GM19455 (cell line): ENCODE measurements at regions not wholly inside any gene's neighbourhood (a gene's known extent, or its start where the extent isn't known, plus 50 kb on each side); places are given as distances from the start of the nearest gene placed in this dataset.
"Not testable (repeated sequence)": the region's sequence is repeated elsewhere in the genome, so short reads cannot be mapped to it uniquely, and the experiment has no call there.

ENCODE experiments used
- ATAC-seq: cut with Tn5 transposase; IDR thresholded peaks from one replicate; pipeline ENCODE4 v1.9.1; 2021; ENCODE audit not compliant: unreplicated experiment

DNA sequence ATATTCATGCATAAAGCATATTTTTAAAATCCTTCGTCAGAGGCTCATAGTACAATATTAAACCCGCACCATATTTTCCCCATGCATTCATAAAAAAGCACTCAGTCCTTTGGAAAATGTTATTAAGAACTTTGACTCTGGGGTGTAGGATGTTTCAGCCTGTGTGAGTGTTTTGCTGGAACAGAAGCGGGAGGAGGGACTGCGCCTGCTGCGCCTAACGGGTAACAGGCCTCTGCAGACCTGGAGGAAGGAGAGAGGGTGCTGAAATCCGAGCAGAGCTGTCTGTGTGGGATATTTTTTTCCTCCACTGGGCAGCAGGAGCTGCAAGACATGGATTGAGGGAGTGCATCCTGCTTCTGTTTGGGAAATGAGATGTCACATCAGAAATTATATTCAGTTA lies 483.0 kb downstream of the BRD1 start:
- ATAC-seq = no peak

DNA sequence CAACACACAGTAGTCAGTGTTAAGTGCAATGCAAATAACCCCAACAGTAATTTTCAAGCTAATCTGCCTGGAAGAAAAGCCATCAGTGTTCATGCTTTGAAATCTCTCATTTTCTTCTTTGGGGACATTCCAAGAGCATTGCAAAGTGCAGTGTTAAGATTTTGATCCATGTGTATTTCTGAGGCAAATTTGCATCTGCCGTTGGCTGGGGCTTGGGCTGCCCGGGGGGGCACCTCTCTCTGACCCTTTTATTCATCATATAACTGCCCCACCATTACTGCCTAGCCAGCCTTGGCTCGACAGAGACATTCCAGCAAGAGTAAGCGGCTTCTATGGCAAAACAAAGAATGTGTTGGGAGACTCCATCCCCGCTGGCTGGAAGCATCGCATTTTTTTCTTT lies 483.5 kb downstream of the BRD1 start:
- ATAC-seq = no peak

DNA sequence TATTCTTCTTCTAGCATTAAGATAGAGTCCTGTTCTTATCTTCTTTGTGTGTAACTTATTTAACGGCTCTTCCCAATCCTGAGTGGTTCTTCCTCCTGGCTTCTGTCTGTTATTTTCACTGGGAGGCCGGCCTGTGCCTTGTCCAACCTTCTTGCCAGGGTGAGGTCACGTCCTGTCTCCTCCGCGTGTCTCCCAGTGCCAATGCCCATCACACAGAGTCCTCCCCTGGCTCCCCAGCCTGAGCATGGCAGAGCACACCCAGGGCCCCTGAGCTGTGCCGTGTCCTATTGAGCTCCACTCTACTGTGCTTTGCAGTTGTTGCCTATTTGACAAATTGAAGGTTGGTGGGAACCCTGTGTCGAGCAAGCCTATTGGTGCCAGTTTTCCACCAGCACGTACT lies 487.3 kb downstream of the BRD1 start:
- ATAC-seq = no peak

DNA sequence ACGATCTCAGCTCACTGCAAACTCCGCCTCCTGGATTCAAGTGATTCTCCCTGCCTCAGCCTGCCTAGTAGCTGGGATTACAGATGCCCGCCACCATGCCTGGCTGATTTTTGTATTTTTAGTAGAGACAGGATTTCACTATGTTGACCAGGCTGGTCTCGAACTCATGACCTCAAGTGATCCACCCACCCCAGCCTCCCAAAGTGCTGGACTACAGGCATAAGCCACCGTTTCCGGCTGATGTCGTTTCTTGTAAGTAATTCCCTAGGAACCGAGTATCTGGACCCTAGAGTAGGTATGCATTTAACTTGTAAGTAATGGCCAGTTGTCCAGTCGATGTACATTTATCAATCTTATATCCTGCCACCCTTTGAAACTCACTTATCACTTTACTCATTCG lies 491.2 kb downstream of the BRD1 start:
- not testable (repeated sequence) for ATAC-seq

DNA sequence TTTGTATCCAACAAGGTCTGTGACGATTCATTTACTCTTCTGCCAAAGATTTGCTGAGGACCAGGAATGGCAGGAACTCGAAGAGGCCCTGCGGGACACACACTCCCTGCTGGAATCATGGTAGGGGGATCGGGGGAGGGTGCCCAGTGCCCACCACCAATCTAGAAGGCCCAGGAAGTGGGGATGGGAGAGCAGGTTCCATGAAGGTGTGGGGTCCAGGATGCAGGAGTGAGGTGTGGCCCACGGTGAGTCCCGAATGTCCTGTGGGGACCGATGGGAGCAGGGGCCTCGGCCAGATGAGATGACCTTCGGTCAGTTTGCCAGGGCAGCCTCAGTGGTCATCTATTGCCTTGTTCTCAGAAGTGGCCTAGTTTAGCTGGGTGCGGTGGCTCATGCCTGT lies 492.7 kb downstream of the BRD1 start:
- no peak for ATAC-seq

DNA sequence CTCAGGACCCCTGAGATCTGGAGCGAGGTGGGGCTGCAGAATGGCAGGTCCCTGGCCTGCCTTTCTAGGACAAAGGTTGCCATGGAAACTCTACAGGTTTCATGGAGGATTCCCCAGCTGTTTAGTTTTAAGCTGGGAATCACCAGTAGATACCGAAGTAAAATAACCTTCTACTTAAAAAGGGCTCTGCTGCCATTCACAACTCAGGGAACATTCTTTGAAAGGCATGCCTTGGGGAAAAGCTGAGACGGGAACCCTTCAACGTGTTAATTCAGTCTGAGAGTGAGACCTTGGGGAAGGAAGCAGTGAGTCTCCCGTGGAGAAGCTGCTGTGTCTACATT lies 493.3 kb downstream of the BRD1 start:
- no peak for ATAC-seq

DNA sequence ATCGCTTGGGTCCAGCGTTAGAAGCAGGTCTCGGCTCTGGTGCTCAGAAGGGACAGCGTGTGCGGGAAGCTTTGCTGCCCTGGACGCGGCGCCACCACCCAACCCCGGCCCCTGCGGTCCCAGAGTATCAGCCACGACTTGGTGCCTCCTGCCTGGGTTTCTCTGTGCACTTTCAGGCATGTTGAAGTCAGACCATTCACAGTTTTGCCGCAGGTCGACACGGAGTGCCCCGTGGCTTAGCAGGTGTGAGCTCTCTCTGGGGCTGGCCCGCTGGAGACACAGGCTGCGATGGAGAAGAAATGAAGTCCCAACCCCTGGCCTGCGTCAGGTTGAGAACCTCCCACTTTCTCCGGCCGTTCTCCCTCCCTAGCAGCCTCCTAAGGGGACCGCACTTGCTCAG lies 494.5 kb downstream of the BRD1 start:
- no peak for ATAC-seq

DNA sequence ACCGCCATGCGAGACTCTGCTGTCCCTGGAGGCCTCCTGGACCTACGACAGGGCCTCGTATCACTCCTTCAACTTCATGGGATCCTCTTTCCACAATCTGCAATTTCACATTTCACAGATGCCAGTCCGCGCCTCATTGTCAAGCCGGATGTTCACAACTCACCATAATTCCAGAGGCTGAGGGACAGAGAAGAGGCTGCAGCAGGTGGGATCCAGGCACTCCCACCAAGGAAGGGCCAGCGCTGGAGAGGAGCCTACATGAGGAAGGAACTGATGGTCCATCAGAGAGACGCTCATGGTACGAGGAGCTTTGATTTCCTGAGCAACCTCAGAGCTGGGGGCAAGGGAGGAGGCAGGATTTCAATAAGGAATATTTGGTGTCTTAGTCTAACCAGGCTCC lies 495.0 kb downstream of the BRD1 start:
- ATAC-seq = no peak

DNA sequence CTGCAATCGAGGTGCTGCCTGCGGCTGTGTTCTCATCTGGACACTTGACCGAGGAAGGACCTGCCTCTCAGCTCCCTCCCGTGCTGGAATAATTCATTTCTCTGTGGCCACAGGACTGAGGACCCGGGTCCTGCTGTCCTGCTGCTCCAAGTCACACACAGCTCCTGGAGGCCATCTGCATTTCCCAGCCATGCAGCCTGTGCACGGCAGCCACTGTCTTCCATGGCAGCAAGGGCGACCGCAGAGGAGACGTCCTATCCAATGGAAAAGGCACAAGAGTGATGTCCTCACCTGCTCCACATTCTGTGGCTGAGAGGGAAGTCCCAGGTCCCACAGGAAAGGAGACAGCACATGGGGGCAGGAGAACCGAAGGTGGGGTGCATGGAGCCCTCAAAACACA lies 495.8 kb downstream of the BRD1 start:
- no peak for ATAC-seq

DNA sequence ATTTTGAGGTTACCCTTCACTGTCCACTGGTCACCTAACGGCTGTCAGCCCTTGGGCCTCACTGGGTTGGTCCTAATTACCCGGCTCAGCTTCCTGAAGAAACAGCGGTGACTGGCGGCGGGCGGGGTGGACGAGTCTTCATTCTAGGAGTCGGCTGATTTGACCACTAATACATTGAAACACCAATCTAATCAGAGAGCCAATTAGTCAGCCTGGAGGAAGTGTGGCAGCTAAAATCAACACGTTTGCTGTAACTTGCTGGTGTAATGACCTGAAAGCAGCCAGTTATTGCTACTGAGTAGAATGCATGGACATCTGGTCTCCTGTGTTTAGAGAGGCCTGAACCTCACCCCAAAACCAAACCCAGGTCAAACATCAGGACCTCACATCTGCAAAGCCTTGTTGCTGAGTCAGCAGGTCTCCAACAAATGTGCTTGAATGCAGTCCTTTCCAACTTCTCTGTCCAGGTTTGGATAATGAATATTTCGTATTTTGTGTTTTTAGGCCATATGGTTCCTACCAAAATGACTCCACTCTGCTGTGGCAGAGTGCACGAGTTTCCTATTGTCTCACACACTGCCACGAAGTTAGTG lies 496.4 kb downstream of the BRD1 start:
- no peak for ATAC-seq

DNA sequence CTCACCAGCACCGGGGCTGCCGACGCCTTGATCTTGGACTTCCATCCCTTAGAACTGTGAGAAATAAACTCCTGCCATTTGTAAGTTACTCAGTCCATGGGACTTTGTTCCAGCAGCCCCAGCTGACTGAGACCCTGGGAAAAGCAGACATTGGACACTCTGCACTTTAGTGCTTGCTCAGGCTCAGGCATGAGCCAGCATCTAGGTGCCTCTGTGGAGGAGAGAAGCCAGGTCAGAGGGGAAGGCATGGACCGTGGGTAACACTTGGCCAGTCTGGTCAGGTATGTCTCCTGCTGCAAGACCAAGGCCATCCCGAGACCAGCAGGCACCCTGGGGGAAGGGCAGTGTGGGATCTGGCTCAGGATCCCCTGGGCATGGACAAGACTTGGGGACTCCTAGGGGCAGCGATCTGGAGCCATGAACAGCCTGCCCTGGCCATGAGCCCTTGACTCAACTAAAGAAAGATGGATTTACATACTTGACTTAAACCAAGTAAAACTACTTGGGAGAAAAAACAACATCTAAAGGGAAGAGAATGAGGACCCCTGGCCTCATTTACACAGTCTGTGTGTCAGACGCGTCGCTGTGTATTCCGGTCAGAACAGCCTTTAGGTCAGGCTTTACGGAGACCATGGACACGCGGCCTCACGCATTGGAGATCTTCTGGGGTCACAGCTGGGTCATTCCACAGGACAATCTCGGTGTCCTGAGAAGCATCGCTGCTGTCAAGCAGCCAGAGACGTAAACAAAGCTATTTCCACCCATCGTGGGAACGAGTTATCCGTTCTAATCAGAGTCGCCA lies 497.1 kb downstream of the BRD1 start:
- ATAC-seq = no peak

DNA sequence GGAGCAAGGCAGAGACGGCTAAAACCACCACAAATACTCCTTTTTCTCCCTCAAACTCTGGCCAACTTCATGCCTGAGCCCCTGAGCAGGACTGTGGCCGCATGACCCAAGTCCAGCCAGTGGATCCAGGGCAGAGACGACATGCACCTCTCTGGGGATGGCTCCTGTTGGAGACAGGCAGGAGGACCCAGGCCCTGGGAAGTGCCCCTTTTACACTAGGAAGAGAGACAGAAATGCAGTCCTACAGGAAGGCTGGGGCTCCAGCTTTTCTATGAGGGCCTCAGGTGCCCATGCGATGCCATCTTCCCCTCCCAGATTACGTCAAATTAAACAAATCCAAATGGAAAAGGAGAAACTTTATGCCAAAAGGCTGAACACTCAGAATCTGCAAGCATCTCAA lies 498.0 kb downstream of the BRD1 start:
- ATAC-seq = no peak

DNA sequence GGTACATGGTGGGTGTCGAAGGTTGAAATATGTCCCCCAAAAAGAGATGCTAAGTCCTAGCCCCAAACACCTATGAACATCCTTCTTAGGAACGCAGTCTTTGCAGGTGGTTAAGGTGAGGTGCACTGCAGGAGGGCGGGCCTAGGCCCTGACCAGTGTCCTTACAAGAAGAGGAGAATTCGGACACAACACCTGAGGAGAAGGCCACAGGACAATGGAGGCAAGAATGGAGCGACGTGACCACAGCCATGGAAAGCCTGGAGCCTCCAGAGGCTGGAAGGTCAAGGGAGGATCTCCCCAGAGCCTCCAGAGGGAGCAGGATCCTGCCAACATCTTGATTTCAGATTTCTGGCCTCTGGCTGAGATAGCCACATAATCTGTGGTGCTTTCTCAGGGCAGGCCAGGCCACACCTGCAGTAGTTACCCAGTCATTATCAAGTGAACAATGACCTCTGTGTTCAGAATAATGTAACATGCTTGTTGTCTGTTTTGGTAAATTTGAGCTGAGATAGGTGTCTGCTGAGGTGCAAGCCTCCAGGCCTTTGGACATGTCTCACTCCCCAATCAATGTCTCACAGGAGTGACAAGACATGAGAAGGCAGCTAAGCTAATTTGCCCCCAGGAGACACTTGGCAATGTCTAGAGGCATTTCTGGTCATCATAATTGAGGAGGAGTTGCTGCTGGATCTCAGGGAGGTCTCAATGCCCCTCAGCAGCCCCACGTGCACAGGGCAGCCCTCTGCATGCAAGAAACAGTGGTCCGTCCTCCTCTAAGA lies 498.9 kb downstream of the BRD1 start:
- ATAC-seq = no peak

DNA sequence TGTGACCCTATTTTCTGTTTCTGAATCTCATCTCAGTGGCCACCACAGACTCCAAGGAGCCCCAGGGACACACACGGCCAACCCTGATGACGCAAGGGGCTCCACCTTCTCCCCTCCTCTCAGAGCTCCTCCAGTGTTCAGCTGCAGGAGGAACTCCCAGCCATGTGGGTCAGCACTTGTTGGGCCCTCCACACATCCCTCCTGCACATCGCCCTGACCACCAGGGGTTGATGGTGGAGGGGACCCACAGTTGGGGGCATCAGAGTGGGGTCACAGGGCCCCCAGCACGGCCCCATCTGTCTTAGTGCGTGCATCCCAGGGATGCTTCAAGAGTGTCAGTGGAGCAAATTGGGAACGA lies 499.6 kb downstream of the BRD1 start:
- ATAC-seq = no peak

DNA sequence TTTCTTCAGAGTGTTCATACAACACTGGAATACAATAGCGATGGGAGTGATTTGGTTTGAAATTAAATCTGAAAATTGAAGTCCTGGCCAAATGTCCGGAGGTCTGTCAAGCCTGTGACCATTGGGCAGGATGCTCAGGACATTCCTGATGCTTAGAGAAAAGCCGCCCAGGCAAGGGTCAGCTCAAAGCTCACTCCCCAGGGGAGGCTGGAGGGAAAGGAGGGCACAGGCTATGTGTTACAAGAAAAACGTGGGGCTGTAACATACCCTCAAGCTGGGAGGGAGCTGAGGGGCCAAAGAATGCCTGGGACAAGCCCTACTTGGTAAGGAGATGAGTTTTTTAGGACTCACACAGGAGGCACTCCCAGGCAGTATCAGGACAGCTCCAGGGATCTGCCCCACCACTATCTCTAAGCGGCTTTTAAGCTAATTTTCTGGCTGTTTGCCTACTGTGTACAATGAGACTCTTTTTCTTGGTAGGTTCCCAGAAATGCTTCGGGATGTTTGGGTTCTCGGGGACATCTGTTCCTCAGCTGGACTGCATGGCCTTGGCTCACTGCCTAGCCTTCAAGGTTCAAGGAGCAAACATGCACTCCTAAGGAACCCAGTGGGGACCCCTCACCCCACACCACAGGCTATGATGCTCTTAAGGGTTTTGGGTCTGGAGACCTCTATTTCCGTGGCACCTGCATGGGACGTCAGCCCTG lies 500.1 kb downstream of the BRD1 start:
- ATAC-seq = no peak

DNA sequence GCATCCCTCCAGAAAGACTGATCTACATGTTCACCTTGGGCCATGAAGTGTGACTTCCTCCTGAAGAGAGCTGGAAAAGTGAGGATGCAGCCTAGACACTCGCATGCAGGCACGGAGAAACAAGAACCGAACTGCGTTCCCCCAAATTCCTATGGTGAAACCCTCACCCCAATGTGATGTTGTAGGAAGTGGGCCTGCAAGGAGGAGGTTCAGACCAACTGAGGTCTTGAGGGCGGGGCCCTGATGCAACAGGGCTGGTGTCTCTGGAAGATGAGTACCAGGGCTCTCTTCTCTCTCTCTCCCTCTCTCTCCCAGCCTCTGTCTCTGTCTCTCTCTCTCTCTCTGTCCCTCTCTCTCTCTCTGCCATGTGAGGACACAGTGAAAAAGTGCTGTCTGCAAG lies 501.1 kb downstream of the BRD1 start:
- no peak for ATAC-seq

DNA sequence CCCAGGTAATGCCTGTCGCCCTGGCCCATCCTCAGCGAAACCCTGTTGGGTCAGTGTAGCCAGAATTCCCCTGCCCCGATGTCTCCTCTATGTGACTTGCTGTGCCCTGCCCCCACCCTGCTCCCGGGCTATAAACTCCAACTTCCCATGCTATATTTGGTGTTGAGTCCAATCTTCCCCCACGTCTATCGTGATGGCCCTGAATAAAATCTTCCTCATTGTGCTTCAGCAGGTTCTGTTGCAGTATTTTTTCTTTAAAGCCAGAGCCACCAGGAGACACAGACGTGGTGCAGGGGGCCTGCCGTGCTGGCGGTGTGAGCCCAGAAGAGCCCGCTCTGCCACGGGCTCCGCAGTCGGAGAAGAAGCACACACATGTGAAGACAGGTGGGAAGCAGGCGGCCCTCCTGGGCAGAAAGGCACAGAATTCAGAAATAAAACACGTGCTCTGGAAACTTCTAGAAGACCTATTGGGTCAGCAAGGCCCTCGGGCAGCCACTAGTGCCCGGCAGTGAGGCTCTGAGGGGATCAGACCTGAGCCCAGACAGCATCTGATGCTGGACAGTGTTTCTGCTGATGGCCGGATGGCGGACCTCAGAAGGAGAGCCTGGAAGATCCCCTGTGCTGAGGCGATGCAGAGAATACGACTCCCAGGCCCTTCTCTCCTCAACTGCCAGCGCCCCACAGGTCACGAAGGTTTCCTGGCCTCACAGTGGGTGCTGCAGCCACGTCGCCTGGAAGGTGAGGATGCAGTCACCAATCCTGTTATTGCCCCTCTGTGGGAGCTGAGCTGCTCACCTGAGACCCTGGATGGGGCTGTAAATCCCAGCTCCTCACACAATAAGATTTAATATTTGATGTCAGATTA lies 501.9 kb downstream of the BRD1 start:
- no peak for ATAC-seq

DNA sequence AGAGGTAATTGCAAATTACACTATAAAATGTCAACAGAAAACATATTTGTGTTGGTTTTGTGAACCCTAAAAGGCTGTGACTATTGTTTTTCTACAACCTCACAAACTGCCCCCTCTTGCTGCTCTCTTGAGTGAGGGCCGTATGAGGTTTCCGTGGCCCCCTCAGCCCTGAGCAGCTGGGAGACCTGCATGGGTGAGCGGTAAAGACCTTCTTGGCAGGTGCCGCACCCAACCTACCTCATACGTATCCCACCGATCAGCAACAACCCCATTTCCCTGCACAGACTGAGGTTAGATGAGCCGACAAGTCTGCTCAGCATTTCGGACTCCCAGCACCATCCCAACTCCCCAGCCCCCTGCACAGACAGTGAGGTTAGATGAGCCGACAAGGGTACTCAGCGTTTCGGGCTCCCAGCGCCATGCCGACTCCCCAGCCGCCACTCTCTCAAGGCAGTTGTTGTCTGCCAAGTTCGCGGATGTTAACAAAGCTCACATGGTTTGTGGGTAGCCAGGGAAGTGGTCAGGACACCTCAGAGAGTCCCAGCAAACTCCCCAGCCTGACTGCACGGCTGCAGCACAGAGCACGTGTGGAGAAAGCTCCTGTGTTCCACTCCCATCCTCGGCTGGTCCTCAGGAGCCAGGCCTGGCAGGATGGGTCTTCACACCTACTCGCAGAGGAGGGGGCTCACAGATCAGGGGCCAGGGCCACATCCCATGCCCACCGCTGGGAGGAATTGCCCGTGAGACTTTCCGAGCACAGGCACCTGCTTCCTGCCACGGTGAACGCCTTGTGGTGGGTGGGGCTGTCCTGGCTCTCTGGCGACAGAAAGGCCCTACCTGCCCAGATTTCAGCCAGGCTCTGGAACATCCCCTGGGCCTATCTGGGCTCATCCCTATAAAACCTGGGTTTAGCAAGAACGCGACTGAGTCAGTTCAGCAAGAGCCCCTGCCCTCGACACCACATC lies 502.9 kb downstream of the BRD1 start:
- ATAC-seq = no peak

DNA sequence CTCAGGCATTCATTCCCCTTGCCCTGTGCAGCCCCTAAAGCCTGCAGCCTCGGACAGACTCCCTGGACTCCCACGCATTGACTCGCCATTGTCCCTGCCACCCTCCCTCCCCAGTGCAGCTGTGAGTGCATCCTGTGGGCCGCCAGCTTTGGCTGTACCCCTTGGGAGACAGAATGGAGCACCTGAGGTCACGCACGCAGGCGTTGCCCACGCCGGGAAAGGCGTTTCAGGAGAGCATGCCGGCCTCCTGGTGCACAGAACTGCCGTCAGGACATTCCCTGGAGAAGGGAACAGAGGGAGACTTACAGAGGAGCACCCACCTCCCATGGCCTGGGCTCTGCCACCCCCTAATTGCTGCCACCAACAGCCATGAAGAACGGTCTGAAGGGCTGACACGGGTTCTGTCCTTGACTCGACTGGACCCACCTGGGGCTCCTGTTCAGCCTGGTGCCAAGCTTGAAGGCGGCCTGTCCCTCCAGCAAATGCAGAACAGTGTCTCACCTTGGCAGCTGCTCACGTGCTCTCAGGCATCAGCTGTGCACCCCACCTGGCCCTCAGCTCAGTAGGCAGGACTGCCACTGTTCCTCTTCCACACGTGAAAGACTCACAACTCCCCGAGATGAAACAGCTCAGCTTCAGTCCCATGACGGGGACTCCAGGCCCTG lies 503.8 kb downstream of the BRD1 start:
- no peak for ATAC-seq
